Right atrium auricular region (tissue), 2 donors: ENCODE measurements at regions not wholly inside any gene's neighbourhood (a gene's known extent, or its start where the extent isn't known, plus 50 kb on each side); places are given as distances from the start of the nearest gene placed in this dataset.

ENCODE experiments used
- DNase-seq: peaks from one replicate; pipeline ENCODE4 v3.0.0-alpha.2; 2019; ENCODE audit warnings: low spot score
- H3K27ac ChIP-seq, 2 donors: fragments of 200-600 bp; sonication (generic); 1 replicate in 1 of 2; 2 replicates in 1 of 2; pipeline ENCODE4 v1.5.1; 2016 to 2019
- H3K27me3 ChIP-seq, 2 donors: fragments of 200-600 bp; sonication (generic); one replicate each; pipeline versions ENCODE4 v1.5.1 to v1.6.0; 2017 to 2019
- H3K36me3 ChIP-seq: fragments of 200-600 bp; sonication (generic); one replicate; pipeline ENCODE4 v1.5.1; 2016
- H3K4me1 ChIP-seq, 2 donors: fragments of 200-600 bp; sonication (generic); one replicate each; pipeline versions ENCODE4 v1.5.1 to v1.6.0; 2017 to 2019
- H3K4me3 ChIP-seq, 2 donors: fragments of 200-600 bp; sonication (generic); 1 replicate in 1 of 2; 2 replicates in 1 of 2; pipeline ENCODE4 v1.5.1; 2017 to 2019; ENCODE audit warnings: mild to moderate bottlenecking in 1 of 2, moderate library complexity in 1 of 2
- H3K9me3 ChIP-seq, 2 donors: fragments of 200-600 bp; sonication (generic); one replicate each; pipeline ENCODE4 v1.5.1; 2019
- TF ChIP-seq, protein P1 (sequence below), 2 donors: fragments of 200-600 bp; sonication (generic); IDR thresholded peaks; one replicate each; pipeline ENCODE4 v1.5.1; 2019; ENCODE audit warnings: antibody characterized with exemption in 2 of 2

DNA sequence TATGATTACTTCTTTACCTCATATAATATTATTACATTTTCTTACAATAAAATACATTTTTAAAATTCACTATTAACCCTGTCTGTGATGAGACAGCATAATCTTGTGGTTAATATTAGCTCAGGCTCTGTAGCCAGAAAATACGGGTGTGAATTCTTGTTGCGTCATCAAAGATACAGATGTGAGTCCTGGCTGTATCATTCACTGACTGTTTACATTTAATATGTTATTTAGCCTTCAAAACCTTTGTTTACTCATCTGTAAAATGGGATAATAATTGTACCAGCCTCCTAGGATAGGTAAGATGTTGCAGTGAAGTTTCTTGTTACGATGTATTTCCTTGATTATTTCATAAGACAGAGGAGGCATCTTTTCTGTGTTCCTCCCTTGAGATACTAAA lies 184.7 kb upstream of the PRPS1L1 start:
- H3K9me3 ChIP-seq, result no peaks in the 10 kb centered on the region
- TF ChIP-seq, protein P1, sequence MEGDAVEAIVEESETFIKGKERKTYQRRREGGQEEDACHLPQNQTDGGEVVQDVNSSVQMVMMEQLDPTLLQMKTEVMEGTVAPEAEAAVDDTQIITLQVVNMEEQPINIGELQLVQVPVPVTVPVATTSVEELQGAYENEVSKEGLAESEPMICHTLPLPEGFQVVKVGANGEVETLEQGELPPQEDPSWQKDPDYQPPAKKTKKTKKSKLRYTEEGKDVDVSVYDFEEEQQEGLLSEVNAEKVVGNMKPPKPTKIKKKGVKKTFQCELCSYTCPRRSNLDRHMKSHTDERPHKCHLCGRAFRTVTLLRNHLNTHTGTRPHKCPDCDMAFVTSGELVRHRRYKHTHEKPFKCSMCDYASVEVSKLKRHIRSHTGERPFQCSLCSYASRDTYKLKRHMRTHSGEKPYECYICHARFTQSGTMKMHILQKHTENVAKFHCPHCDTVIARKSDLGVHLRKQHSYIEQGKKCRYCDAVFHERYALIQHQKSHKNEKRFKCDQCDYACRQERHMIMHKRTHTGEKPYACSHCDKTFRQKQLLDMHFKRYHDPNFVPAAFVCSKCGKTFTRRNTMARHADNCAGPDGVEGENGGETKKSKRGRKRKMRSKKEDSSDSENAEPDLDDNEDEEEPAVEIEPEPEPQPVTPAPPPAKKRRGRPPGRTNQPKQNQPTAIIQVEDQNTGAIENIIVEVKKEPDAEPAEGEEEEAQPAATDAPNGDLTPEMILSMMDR (IDR thresholded peaks at IDR 0.05), result no peak
- peak overlapping the region in 1 of 2 donors; percentile 26 for H3K27ac ChIP-seq
- no peak overlapping the region for H3K4me3 ChIP-seq
- no peaks in the 10 kb centered on the region for H3K36me3 ChIP-seq
- DNase-seq, result no peak
- H3K4me1 ChIP-seq, result peaks cover 0 to 26% of the 10 kb centered on the region in 2 donors
- H3K27me3 ChIP-seq, result no peaks in the 10 kb centered on the region

DNA sequence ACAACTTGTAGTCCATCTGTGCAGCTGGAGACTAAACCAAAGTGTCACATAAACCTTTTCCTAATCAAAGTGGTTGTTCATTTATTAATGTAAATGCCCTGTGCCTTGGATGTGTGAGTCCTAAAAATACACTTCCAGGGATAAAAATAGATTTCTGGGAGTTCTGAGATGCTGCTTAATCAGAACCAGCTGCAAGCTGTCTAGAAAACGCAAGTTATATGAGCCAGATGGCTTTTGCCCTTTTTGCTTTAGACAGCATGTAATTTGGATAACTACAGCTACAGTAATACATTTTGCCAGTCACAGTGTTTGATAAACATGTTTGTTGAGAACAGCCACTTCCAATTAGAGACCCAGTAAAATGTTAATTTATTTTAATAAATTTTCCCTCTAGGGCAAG lies 185.1 kb upstream of the PRPS1L1 start:
- H3K27ac ChIP-seq, result peak overlapping the region in 1 of 2 donors; percentile 26
- H3K27me3 ChIP-seq, result no peaks in the 10 kb centered on the region
- H3K36me3 ChIP-seq, result no peaks in the 10 kb centered on the region
- H3K4me1 ChIP-seq, result peaks cover 0 to 26% of the 10 kb centered on the region in 2 donors
- H3K4me3 ChIP-seq, result no peak overlapping the region
- TF ChIP-seq, protein P1 (IDR thresholded peaks at IDR 0.05), result no peak
- no peaks in the 10 kb centered on the region for H3K9me3 ChIP-seq
- no peak for DNase-seq

DNA sequence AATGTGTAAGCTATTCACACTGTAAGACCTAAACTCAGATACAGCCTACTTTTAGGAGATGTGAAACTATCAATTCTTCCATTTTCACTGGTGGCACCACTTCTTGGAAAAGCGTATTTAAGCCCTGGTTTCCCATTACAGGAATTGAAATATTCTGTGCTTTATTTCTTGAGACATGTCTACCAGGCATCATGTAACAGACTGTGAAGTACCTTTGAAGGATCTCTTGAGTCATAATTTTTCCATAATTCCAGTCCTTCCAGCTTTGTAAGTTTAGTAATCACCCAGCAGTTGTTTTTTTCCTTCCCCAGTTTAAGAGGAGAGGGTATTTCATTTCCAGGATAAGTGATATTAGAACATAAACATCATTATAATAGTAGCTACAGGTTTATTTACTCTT lies 186.0 kb upstream of the PRPS1L1 start:
- Histone ChIP-seq H3K27me3 (no peaks in the 10 kb centered on the region), H3K4me3 (no peak overlapping the region), H3K27ac (no peak overlapping the region), H3K4me1 (peaks cover 0 to 26% of the 10 kb centered on the region in 2 donors), H3K36me3 (no peaks in the 10 kb centered on the region), H3K9me3 (no peaks in the 10 kb centered on the region)
- TF ChIP-seq, protein P1 (IDR thresholded peaks at IDR 0.05), result no peak
- DNase-seq, result no peak

DNA sequence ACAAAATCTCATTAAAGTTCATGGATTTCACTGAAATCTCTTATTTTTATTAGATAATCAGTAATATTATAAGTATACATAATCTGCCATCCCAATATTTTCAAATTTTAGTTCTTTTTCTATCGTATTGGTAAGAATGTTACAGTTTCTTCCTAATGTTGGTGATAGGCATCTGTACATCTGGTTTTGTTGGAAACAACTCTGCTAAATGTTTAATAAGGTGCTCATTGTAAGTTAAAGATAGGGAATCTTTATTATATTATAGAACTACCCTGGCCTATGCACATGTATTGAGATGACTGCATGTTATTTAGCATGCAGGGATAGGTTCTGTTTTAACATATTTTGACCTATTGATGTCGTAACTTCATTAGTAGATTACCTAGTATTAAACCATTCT lies 188.6 kb upstream of the PRPS1L1 start:
- Histone ChIP-seq H3K9me3 (no peaks in the 10 kb centered on the region), H3K27ac (no peak overlapping the region), H3K36me3 (no peaks in the 10 kb centered on the region), H3K4me1 (peaks cover 0 to 15% of the 10 kb centered on the region in 2 donors), H3K27me3 (no peaks in the 10 kb centered on the region), H3K4me3 (no peak overlapping the region)
- TF ChIP-seq, protein P1 (IDR thresholded peaks at IDR 0.05), result no peak
- no peak for DNase-seq

DNA sequence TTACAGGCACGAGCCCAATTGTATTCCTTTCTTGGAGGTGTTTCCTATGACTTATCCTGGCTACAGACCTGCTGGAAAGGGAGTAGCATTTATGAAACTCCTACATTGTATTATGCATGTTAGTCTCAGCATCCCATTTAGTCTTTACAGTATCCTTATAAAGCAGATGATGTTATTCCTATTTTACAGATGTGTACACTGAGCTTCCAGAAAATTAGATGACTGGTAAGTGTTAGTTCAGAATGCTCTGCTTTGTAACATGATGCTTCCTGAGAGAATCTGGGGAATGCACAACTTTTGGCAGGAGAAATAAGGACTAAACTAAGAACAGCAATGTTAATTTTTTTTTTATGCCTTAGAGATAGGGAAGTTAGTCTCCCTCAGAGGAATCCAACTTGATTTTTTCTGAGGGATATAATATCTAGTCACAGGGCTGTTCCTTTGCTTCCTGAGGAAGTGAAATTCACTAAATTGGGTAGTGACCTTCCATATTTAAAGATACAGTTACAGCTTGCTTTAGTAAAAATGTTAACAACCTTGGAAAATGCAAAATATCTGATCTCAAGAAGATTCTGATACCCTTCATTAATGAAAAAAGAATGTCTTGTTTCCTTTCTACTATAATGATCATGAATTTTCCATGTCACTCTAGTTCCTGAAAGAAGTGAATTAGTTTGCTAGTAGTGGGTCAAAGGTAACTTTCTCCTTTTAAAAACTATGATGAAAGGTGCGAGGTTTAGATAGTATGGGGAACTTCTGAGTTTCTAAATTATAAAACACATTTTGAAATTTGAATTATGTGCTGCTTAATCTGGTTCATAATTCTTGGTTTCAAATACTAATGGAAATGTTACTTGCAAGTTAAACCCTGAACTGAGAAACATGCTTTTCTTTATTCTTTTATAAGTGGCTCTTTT lies 194.0 kb upstream of the PRPS1L1 start:
- Histone ChIP-seq H3K36me3 (no peaks in the 10 kb centered on the region), H3K4me3 (no peak overlapping the region), H3K27me3 (no peaks in the 10 kb centered on the region), H3K9me3 (no peaks in the 10 kb centered on the region), H3K27ac (peak overlapping the region in 1 of 2 donors; percentile 8), H3K4me1 (peaks cover 0 to 4% of the 10 kb centered on the region in 2 donors)
- TF ChIP-seq, protein P1 (IDR thresholded peaks at IDR 0.05), result no peak
- no peak for DNase-seq
